GM12891 (cell line): ENCODE measurements at regions not wholly inside any gene's neighbourhood (a gene's known extent, or its start where the extent isn't known, plus 50 kb on each side); places are given as distances from the start of the nearest gene placed in this dataset.
"Not testable (repeated sequence)": the region's sequence is repeated elsewhere in the genome, so short reads cannot be mapped to it uniquely, and the experiment has no call there.

ENCODE experiments used
- DNase-seq: peaks from one replicate; pipeline ENCODE4 v3.0.0; 2011; ENCODE audit warnings: low spot score; ENCODE audit not compliant: insufficient read length
- FAIRE-seq: peaks from 2 replicates; lab custom pipeline; 2011; peaks lifted over from hg19 to GRCh38; lab: Jason Lieb, UNC
- PAX5 ChIP-seq: IDR thresholded peaks from 2 replicates; pipeline ENCODE4 v1.6.1; 2011; ENCODE audit warnings: low read length, moderate library complexity, mild to moderate bottlenecking; ENCODE audit not compliant: insufficient read depth, severe bottlenecking
- POLR2A ChIP-seq: IDR thresholded peaks from 2 replicates; pipeline ENCODE4 v1.6.1; 2011; ENCODE audit warnings: low read depth, low read length, control low read depth
- POLR2AphosphoS5 ChIP-seq: IDR thresholded peaks from 2 replicates; pipeline ENCODE4 v1.6.1; 2011; ENCODE audit warnings: low read depth, low read length, control low read depth
- POU2F2 ChIP-seq: IDR thresholded peaks from 2 replicates; pipeline ENCODE4 v1.6.1; 2011; ENCODE audit warnings: low read depth, mild to moderate bottlenecking, control low read depth, low read length, moderate library complexity
- SPI1 ChIP-seq: IDR thresholded peaks from 2 replicates; pipeline ENCODE4 v1.6.1; 2011; ENCODE audit warnings: low read depth, low read length, control low read depth
- TAF1 ChIP-seq: IDR thresholded peaks from 2 replicates; pipeline ENCODE4 v1.6.1; 2011; ENCODE audit warnings: low read depth, low read length, control low read depth

DNA sequence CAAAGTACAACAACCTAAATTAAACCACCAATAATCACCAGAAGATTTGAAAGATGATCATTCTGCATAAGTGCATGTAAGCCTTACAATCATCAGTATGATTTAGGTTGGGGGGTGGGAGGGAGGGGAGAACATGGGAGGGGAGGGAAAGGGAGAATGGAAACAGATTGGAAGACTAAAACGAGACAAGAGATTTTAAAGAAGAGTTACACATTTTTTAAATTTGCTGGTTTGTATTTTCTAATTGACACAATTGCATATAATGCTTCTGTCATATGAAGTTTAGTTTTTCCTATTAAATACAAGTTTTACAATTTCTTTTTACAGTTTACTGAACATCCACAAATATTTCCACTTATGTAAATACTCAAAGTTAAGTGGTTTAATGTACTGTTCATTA is 2118.9 kb downstream of the PCDH9 start:
- TF ChIP-seq TAF1 (no peak), POU2F2 (no peak), POLR2A (no peak), SPI1 (no peak), POLR2AphosphoS5 (no peak), PAX5 (no peak)
- FAIRE-seq (no peak), DNase-seq (no peak)

GRCh38 chr13:65104436-65104835 is 2125.7 kb downstream of the PCDH9 start:
- DNase-seq, FAIRE-seq: not testable (repeated sequence)

- TF ChIP-seq POLR2A (no peak), PAX5 (no peak), TAF1 (no peak), POU2F2 (no peak), SPI1 (no peak), POLR2AphosphoS5 (no peak)
- no peak for DNase-seq
- no peak for FAIRE-seq
These were observed 2126.8 kb downstream of the PCDH9 start for GRCh38 chr13:65103351-65103750.

DNA sequence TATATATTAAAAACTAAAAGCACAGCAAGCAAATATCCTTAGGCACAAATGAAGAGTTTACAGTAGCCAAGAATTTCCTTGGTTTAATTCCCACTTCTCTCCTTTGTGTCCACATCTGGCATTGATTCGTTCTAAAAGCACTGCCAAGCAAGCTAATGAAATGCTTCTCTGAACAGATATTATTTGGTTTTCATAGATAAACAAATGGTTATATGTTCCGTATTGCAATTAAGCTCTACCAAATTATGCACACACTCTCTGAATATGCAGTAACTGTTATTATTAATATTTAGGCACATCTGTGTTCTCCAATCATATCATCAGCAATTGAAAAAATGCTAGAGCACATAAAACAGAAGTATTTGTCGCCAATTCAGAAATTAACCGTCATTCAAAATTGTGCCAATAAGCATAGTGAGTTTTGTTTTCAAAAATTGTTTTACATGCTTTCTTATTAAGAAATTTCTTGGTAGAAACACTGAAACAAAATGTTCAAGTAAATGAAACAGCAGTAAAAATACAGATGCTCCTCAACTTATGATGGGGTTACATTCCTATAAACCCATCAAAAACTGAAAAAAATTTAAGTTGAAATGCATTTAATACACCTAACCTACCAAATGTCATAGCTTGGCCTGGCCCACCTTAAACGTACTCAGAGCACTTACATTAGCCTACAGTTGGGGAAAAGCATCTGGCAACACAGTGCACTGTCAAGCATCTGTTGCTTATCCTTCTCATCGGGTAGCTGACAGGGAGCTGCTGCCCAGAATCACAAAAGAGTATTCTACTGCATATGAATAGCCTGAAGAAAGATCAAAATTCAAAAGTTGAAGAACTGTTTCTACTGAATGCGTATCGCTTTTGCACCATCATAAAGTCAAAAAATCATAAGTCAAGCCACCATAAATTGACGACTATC is 2134.7 kb downstream of the PCDH9 start:
- TF ChIP-seq POLR2AphosphoS5: no peak
- no peak for TF ChIP-seq POLR2A
- no peak for TF ChIP-seq PAX5
- no peak for TF ChIP-seq POU2F2
- TF ChIP-seq TAF1: no peak
- TF ChIP-seq SPI1: no peak
- FAIRE-seq (no peak), DNase-seq (no peak)

DNA sequence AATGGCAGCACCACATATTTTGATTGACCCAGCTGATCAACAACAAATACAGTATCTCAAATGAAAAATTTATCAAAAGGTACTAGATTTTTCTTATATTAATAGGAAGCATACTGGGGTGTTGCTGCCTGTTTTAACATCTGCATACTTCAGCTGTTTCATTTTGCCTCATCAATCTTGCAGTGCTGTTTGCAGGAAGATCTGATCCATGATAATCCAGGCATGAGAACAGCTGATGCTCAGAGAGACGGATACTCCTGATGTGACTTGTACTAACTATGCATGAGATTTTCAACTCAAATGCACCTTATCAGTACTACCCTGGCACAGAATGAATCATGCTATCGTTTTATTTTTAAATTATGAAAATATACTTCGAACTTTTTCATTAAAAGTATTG is 2136.8 kb downstream of the PCDH9 start:
- DNase-seq (no peak), FAIRE-seq (no peak)
- TF ChIP-seq SPI1 (no peak), POLR2A (no peak), POU2F2 (no peak), POLR2AphosphoS5 (no peak), PAX5 (no peak), TAF1 (no peak)

GRCh38 chr13:65091031-65091430 is 2139.1 kb downstream of the PCDH9 start:
- no peak for TF ChIP-seq POU2F2
- DNase-seq: no peak
- FAIRE-seq: no peak

DNA sequence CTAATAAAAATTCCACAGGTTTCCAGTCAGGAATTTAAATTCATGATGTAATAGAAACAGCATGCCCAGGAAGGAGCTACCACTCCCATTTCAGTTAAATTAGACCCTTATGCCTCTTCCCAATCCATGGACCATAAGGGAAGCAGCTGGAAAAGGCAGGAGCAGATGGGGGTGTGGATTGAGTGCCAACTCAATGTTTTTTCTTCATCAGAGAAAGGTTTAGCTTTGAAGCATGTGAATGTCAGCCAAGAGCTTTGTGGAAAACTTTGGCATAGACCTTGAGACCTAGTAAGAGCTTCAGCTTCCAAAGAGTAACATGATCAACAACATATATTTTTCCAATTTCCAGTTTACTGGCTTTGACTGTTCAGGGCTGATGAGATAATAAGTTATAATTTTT is 2139.9 kb downstream of the PCDH9 start:
- FAIRE-seq (no peak), DNase-seq (no peak)
- TF ChIP-seq POLR2A: no peak
- no peak for TF ChIP-seq POU2F2
- TF ChIP-seq TAF1: no peak
- TF ChIP-seq POLR2AphosphoS5: no peak
- TF ChIP-seq PAX5: no peak

GRCh38 chr13:65088906-65089305 is 2141.2 kb downstream of the PCDH9 start:
- TF ChIP-seq POU2F2 (no peak), PAX5 (no peak), TAF1 (no peak), POLR2A (no peak), POLR2AphosphoS5 (no peak), SPI1 (no peak)

GRCh38 chr13:65085977-65086376 is 2144.2 kb downstream of the PCDH9 start:
- FAIRE-seq (no peak), DNase-seq (no peak)
- no peak for TF ChIP-seq PAX5

More at GRCh38 chr13:65088906-65089305, 2141.2 kb downstream of the PCDH9 start:
- DNase-seq (no peak), FAIRE-seq (no peak)

- no peak for DNase-seq
- no peak for FAIRE-seq
- TF ChIP-seq PAX5: no peak
- no peak for TF ChIP-seq SPI1
- no peak for TF ChIP-seq POU2F2
- no peak for TF ChIP-seq POLR2A
These were observed 2155.9 kb downstream of the PCDH9 start for GRCh38 chr13:65074248-65074647.

DNA sequence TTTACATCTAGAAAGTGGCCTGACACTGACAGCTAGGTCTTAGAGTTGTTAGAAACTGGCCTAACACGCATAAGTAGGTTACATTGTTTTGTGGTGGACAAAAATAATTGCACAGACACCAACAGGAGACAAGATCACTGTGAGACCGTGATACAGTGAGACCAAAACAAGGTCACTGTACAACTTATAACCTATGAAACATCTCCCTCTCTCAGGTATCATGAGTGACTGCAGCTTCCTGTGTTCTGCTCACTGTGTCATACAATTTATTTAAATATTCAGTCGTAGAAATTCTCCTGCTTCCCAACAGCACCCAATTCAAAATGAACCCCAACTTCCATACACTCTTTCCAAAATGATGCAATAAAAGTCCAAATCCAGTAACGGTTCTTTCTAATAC is 2165.2 kb downstream of the PCDH9 start:
- FAIRE-seq: no peak
- TF ChIP-seq SPI1: no peak
- TF ChIP-seq POLR2A: no peak
- no peak for TF ChIP-seq PAX5
- TF ChIP-seq POU2F2: no peak
- TF ChIP-seq TAF1: no peak
- TF ChIP-seq POLR2AphosphoS5: no peak
- DNase-seq: no peak
